ENCODE measurements at regions not wholly inside any gene's neighbourhood (a gene's known extent, or its start where the extent isn't known, plus 50 kb on each side); places are given as distances from the start of the nearest gene placed in this dataset.

DNA sequence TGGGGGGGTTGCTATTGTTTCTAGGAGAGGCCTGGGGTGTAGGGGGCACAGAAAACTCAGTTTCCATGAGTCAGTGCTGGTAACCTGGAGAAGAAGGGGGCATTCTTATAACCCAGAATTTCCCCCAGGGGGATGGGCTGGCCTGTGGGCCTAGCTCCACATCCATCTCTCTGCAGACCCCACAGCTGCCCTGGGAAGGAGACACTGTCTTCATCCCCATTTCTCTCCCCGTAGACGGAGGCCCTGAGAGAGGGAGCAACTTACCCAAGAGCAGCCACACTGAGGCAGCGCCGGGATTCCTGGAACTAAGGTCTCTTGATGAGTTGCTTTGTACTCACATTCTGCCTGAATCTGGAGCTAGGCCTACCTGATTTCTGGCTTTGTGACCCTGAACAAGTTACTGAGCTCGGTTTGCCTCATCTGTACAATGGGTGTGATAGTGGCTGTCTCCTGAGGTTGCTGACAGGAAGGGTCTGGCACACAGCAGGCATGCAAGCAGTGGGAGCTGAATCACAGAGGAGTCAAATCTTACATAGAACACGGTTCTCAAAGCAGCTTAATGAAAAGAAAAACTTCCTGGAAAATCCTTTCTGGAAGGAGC is 55.0 kb upstream of the LCTL start:
- Histone ChIP-seq H3K79me2 (ENCODE audit: low read length) (no peaks in the 10 kb centered on the region), H3K36me3 (replicated peaks; ENCODE audit: low read depth, low read length) (no peaks in the 10 kb centered on the region), H3K4me1 (ENCODE audit: low read length) (peaks cover 10% of the 10 kb centered on the region; the same call in 1 of the 2 replicates), H3K9ac (ENCODE audit: low read length) (no peak overlapping the region), H3K27me3 (ENCODE audit: low read depth, low read length) (peaks cover 6% of the 10 kb centered on the region), H2AFZ (ENCODE audit: low read depth, low read length) (no peak overlapping the region), H3K4me3 (ENCODE audit: low read length) (no peak overlapping the region), H3K27ac (ENCODE audit: low read length) (no peak overlapping the region), H4K20me1 (ENCODE audit: insufficient read depth, low read length) (no peaks in the 10 kb centered on the region), H3K4me2 (ENCODE audit: low read length) (no peak overlapping the region), H3K9me3 (ENCODE audit: insufficient read depth, low read length) (no peaks in the 10 kb centered on the region)
- no peak for TF ChIP-seq EZH2phosphoT487 (IDR thresholded peaks at IDR 0.05; ENCODE audit: low read depth)

DNA sequence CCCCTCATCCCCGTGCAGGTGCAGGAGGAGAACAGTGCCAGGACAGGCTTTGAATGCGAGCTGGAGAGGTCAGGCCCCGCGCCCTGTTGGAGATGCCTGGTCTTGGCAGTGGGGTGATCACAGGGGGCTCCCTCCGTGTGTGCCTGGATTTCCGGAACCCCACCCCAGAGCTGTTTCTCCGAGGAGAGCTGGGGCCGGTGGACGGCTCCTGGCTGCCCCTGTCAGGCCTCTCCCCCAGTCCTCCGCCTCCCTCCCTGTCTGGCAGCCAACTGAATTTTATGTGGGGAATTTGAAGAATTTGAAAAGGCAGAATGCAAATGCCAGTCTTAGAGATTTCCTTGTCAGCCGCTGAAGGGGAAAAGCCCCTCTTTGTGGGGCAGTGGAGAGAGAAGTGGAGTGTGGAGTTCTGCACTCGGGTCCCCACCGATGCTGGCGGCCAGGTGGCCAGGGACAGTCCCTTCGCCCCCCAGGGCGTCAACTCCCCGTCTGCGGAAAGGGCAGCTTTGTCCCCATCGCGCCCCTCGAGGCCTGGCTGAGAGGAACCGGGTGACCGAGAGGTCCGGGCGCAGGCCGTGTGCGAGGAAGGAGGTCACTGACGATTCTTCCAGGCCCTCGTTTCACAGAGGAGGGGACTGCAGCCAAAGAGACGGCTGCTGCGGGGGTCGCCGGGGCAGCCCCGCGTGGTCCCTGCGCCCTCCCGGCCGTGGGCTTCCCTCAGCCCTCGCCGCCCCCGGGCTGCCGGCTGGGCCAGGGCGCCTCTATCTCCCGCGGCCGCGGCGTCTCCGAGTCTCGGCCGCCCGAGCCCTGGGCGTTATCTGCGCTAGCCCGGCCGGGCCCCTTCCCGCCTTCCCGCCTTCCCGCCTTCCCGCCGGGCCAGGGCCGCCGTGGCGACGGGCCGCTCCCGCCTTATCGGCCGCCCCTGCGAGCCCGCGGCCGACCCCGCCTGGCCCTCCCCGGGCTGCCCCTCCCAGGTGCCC is 56.0 kb upstream of the LCTL start:
- Histone ChIP-seq H4K20me1 (ENCODE audit: insufficient read depth, low read length) (no peaks in the 10 kb centered on the region), H3K27me3 (ENCODE audit: low read depth, low read length) (peaks cover 6% of the 10 kb centered on the region), H3K9me3 (ENCODE audit: insufficient read depth, low read length) (no peaks in the 10 kb centered on the region), H3K4me3 (ENCODE audit: low read length) (no peak overlapping the region), H3K79me2 (ENCODE audit: low read length) (no peaks in the 10 kb centered on the region), H3K27ac (ENCODE audit: low read length) (no peak overlapping the region), H3K4me1 (ENCODE audit: low read length) (peaks cover 7% of the 10 kb centered on the region; the same call in 1 of the 2 replicates), H2AFZ (ENCODE audit: low read depth, low read length) (no peak overlapping the region), H3K4me2 (ENCODE audit: low read length) (no peak overlapping the region), H3K36me3 (replicated peaks; ENCODE audit: low read depth, low read length) (no peaks in the 10 kb centered on the region), H3K9ac (ENCODE audit: low read length) (no peak overlapping the region)
- TF ChIP-seq EZH2phosphoT487 (IDR thresholded peaks at IDR 0.05; ENCODE audit: low read depth): no peak
- TF ChIP-seq, protein P1, sequence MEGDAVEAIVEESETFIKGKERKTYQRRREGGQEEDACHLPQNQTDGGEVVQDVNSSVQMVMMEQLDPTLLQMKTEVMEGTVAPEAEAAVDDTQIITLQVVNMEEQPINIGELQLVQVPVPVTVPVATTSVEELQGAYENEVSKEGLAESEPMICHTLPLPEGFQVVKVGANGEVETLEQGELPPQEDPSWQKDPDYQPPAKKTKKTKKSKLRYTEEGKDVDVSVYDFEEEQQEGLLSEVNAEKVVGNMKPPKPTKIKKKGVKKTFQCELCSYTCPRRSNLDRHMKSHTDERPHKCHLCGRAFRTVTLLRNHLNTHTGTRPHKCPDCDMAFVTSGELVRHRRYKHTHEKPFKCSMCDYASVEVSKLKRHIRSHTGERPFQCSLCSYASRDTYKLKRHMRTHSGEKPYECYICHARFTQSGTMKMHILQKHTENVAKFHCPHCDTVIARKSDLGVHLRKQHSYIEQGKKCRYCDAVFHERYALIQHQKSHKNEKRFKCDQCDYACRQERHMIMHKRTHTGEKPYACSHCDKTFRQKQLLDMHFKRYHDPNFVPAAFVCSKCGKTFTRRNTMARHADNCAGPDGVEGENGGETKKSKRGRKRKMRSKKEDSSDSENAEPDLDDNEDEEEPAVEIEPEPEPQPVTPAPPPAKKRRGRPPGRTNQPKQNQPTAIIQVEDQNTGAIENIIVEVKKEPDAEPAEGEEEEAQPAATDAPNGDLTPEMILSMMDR (IDR thresholded peaks at IDR 0.05; ENCODE audit: low read depth, low read length): no peak

DNA sequence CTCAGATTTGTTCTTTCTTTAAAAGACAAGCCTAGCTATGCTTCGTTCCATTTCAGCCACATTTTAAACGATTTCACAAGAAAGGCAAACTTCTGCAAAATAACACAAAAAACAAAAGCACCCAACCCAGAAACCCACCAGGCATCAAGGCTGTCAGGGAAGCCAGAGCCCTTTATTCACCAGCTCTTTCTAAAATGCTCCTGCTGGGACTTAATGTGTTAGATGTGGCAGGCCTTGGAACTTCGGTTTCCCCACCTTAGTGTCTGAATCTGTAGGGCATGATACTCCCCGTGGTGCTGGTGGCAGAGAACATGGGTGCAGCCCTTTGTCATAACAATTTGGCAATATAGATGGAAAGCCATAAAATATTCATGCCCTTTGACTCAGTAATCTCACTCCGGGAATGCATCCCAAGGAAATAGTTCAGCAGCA is 56.8 kb upstream of the LCTL start:
- H4K20me1 ChIP-seq (ENCODE audit: insufficient read depth, low read length): no peaks in the 10 kb centered on the region
- TF ChIP-seq, protein P1 (IDR thresholded peaks at IDR 0.05; ENCODE audit: low read depth, low read length): no peak
- no peak for TF ChIP-seq EZH2phosphoT487 (IDR thresholded peaks at IDR 0.05; ENCODE audit: low read depth)
- no peak overlapping the region for H3K9ac ChIP-seq (ENCODE audit: low read length)
- H3K4me3 ChIP-seq (ENCODE audit: low read length): no peak overlapping the region
- no peak overlapping the region for H2AFZ ChIP-seq (ENCODE audit: low read depth, low read length)
- peaks cover under 1% of the 10 kb centered on the region; the same call in 1 of the 2 replicates for H3K4me1 ChIP-seq (ENCODE audit: low read length)
- H3K27ac ChIP-seq (ENCODE audit: low read length): no peak overlapping the region
- H3K27me3 ChIP-seq (ENCODE audit: low read depth, low read length): peaks cover 6% of the 10 kb centered on the region
- no peaks in the 10 kb centered on the region for H3K79me2 ChIP-seq (ENCODE audit: low read length)
- no peaks in the 10 kb centered on the region for H3K36me3 ChIP-seq (replicated peaks; ENCODE audit: low read depth, low read length)
- H3K9me3 ChIP-seq (ENCODE audit: insufficient read depth, low read length): no peaks in the 10 kb centered on the region
- no peak overlapping the region for H3K4me2 ChIP-seq (ENCODE audit: low read length)

DNA sequence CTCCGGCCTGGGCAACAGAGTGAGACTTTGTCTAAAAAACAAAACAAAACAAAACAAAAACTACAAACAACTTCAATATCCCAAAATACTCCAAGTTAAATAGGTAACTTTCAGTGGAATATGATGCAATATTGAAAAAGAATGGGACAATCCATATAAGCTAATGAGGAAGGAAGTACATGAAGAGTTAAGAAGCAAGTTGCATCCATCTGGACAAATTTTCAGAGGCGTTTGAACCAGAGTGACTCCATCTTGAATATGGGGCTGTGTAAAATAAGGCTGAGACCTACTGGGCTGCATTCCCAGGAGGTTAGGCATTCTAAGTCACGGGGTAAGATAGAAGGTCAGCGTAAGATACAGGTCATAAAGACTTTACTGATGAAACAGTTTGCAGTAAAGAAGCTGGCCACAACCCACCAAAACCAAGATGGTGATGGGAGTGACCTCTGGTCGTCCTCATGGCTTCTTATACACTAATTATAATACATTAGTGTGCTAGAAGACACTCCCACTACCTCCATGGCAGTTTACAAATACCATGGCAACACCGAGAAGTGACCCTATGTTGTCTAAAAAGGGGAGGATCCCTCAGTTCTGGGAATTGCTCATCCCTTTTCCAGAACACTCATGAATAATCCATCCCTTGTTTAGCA is 58.1 kb upstream of the LCTL start:
- Histone ChIP-seq H3K4me2 (ENCODE audit: low read length) (no peak overlapping the region), H4K20me1 (ENCODE audit: insufficient read depth, low read length) (no peaks in the 10 kb centered on the region), H2AFZ (ENCODE audit: low read depth, low read length) (no peak overlapping the region), H3K79me2 (ENCODE audit: low read length) (no peaks in the 10 kb centered on the region), H3K9ac (ENCODE audit: low read length) (no peak overlapping the region), H3K27me3 (ENCODE audit: low read depth, low read length) (peaks cover 6% of the 10 kb centered on the region), H3K36me3 (replicated peaks; ENCODE audit: low read depth, low read length) (no peaks in the 10 kb centered on the region), H3K4me1 (ENCODE audit: low read length) (no peaks in the 10 kb centered on the region), H3K9me3 (ENCODE audit: insufficient read depth, low read length) (no peaks in the 10 kb centered on the region), H3K4me3 (ENCODE audit: low read length) (no peak overlapping the region), H3K27ac (ENCODE audit: low read length) (no peak overlapping the region)
- TF ChIP-seq, protein P1 (IDR thresholded peaks at IDR 0.05; ENCODE audit: low read depth, low read length): no peak
- no peak for TF ChIP-seq EZH2phosphoT487 (IDR thresholded peaks at IDR 0.05; ENCODE audit: low read depth)

All from OCI-LY3 (cell line).